ENCODE measurements at regions not wholly inside any gene's neighbourhood (a gene's known extent, or its start where the extent isn't known, plus 50 kb on each side); places are given as distances from the start of the nearest gene placed in this dataset.

DNA sequence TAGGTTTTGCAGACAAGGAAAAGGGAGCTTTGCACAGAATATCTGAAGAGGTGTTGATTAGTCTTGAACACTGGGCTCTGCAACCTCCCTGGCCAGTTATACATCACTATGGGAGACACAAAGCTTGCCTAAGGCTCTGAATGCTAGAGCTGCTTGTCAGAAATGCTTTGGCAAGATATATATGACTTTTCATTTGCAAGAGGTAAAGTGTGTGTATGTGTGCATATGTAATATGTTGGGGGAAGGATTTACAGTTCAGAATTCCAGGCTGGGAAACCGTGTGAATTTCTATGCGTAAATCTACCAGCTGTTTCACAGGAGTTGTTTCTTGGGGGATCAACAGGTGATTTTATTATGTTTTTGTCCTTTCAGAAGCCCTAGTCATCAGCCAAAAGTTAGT is 350.9 kb downstream of the TMEM114 start:
- TF ChIP-seq, protein P1, sequence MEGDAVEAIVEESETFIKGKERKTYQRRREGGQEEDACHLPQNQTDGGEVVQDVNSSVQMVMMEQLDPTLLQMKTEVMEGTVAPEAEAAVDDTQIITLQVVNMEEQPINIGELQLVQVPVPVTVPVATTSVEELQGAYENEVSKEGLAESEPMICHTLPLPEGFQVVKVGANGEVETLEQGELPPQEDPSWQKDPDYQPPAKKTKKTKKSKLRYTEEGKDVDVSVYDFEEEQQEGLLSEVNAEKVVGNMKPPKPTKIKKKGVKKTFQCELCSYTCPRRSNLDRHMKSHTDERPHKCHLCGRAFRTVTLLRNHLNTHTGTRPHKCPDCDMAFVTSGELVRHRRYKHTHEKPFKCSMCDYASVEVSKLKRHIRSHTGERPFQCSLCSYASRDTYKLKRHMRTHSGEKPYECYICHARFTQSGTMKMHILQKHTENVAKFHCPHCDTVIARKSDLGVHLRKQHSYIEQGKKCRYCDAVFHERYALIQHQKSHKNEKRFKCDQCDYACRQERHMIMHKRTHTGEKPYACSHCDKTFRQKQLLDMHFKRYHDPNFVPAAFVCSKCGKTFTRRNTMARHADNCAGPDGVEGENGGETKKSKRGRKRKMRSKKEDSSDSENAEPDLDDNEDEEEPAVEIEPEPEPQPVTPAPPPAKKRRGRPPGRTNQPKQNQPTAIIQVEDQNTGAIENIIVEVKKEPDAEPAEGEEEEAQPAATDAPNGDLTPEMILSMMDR (IDR thresholded peaks at IDR 0.05): no peak
- no peak for TF ChIP-seq POLR2AphosphoS5 (IDR thresholded peaks at IDR 0.05)
